LoVo (cell line): ENCODE measurements at regions not wholly inside any gene's neighbourhood (a gene's known extent, or its start where the extent isn't known, plus 50 kb on each side); places are given as distances from the start of the nearest gene placed in this dataset.
"Not testable (repeated sequence)": the region's sequence is repeated elsewhere in the genome, so short reads cannot be mapped to it uniquely, and the experiment has no call there.

Source experiments
- DNase-seq: peaks from one replicate; pipeline ENCODE4 v3.0.0-alpha.2; 2016; ENCODE audit warnings: low spot score

- DNase-seq: no peak
Observed at GRCh38 chr7:96770758-96771157, 61.1 kb upstream of the SEM1 start.

GRCh38 chr7:96772139-96772694 lies 62.6 kb upstream of the SEM1 start:
- DNase-seq: no peak

GRCh38 chr7:96773483-96773882 lies 63.8 kb upstream of the SEM1 start:
- DNase-seq: no peak

GRCh38 chr7:96774358-96774757 lies 64.7 kb upstream of the SEM1 start:
- no peak for DNase-seq

GRCh38 chr7:96775046-96775445 lies 65.4 kb upstream of the SEM1 start:
- DNase-seq: no peak

- no peak for DNase-seq
Observed at GRCh38 chr7:96778263-96778662, 68.6 kb upstream of the SEM1 start.

- DNase-seq: no peak
Observed at GRCh38 chr7:96781919-96782318, 72.3 kb upstream of the SEM1 start.

- not testable (repeated sequence) for DNase-seq
Observed at GRCh38 chr7:96782686-96783298, 73.1 kb upstream of the SEM1 start.

- no peak for DNase-seq
Observed at GRCh38 chr7:96784597-96784996, 75.0 kb upstream of the SEM1 start.

GRCh38 chr7:96786261-96786997 lies 76.8 kb upstream of the SEM1 start:
- no peak for DNase-seq

GRCh38 chr7:96786998-96787395 lies 77.4 kb upstream of the SEM1 start:
- no peak for DNase-seq

GRCh38 chr7:96789914-96790313 lies 80.3 kb upstream of the SEM1 start:
- no peak for DNase-seq

- DNase-seq: no peak
Observed at GRCh38 chr7:96792115-96792514, 82.5 kb upstream of the SEM1 start.

GRCh38 chr7:96794063-96794462 lies 84.4 kb upstream of the SEM1 start:
- no peak for DNase-seq

GRCh38 chr7:96800122-96800521 lies 90.5 kb upstream of the SEM1 start:
- DNase-seq: no peak

GRCh38 chr7:96800824-96801223 lies 91.2 kb upstream of the SEM1 start:
- no peak for DNase-seq

GRCh38 chr7:96819111-96819700 lies 109.6 kb upstream of the SEM1 start:
- no peak for DNase-seq

GRCh38 chr7:96821131-96821530 lies 111.5 kb upstream of the SEM1 start:
- not testable (repeated sequence) for DNase-seq

- DNase-seq: no peak
Observed at GRCh38 chr7:96822824-96823223, 113.2 kb upstream of the SEM1 start.

- DNase-seq: peak; percentile 27
Observed at GRCh38 chr7:96823274-96823673, 113.6 kb upstream of the SEM1 start.

GRCh38 chr7:96824686-96825085 lies 115.0 kb upstream of the SEM1 start:
- no peak for DNase-seq

GRCh38 chr7:96825285-96825684 lies 115.6 kb upstream of the SEM1 start:
- no peak for DNase-seq

GRCh38 chr7:96826089-96826488 lies 116.4 kb upstream of the SEM1 start:
- DNase-seq: no peak
